ENCODE measurements at regions not wholly inside any gene's neighbourhood (a gene's known extent, or its start where the extent isn't known, plus 50 kb on each side); places are given as distances from the start of the nearest gene placed in this dataset.

DNA sequence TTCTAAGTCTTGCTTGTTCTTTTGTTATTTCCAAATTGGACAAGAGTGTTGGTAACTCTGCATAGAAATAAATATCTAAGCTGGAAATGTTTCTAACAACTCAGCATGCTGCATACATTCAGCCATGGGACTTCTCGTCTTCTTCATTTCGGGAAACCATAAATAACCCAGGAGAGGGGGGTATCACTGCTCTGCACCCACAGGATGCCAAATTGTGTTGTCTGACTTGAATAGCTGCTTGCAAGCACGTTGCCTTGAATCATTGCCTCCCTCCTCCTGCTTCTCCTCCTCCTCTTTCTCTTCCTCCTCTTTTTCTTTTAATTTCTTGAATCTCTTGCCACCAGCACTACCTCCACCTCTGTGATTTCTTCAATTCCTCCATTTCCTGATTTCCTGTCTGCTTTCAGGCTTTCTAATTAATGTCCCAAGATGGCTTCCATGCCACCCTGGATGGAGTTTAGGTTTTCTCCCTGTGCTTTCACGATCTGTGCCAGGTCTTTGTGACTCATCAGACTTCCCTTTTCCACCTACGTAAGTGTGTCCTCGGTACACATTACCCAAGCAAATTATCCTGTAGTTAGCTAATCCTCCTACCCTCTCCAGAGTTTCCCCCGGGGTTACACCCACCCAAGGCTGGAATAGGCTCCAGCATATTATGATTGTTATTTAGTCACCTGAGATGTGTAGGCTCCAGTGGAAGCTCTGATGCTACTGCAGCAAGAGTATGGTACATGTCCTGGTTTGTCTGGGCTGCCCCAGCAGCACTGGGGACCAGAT lies 122.6 kb upstream of the VCX3B start:
- no peak for DNase-seq

DNA sequence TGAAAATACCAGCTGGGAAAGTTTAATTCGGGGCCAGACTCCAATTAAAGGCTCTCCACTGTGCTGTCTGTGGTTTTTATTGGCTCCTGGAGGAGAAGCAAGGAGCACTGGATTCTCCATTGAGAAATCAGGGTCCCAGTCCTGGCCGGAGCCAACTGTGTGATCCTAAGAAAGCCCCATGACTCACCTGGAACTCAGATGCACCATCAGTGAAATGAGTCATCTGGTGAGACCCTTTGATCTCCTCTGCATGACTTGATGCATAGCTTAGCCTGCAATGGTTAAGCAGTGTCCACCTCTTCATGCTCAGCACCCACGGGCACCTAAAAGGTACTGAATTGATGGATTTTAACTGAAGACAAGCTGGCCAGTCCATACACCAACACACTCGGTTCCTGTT lies 119.2 kb upstream of the VCX3B start:
- DNase-seq, result no peak

GRCh38 chrX:8346060-8346459 lies 118.6 kb upstream of the VCX3B start:
- DNase-seq, result no peak

DNA sequence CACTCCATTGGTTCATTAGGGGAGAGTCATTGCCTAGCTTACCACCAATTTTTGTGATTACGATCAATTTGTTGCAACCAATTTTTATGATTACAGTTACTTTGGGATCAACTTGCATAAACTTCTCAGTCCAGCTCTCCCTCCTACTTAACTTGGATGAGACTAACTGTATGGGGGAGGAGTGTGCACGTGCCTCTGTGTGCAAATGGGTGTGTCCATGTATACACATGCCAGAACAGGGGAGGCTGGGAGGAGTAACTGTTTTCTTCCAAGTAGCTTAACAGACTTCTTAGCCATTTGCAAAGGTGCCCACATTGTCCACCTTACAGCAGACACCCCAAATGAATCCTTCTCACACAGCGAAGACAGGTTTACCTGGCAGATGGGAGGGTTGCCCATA lies 117.7 kb upstream of the VCX3B start:
- DNase-seq, result no peak

DNA sequence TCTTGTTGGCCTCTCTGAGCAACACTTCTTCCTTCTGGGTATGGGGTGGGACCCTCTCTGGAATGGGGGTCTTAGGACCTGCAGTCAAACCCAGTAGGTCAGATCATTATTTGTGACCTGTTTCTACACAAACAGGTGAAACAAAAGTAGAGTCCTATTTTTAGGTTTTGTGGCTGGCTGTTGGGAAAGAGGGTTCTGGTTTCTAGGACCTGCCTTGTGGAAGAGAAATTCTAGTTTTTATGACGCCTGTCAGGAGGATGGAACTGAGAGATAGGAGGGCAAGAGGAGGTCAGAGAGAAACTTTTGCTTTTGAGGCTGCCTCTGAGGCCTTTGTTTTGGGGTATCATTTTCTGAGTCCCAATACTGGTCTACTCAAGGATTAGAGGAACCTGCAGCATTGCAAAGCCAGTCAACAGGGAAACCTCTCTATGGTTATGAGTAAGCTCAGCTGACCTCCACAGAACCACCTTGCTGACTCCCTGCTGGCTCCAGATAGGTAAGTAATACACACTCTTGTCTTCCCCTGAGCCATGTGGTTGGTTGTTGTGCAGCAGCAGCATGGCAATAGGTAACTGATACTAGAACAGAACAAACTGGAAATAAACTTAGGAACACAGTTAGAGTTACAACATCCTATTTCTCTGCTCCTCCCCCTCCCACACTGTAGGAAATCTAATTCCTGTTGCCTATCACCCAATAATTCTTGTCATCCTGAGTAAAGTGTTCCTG lies 114.7 kb upstream of the VCX3B start:
- no peak for DNase-seq

GRCh38 chrX:8358302-8358701 lies 106.3 kb upstream of the VCX3B start:
- no peak for DNase-seq

DNA sequence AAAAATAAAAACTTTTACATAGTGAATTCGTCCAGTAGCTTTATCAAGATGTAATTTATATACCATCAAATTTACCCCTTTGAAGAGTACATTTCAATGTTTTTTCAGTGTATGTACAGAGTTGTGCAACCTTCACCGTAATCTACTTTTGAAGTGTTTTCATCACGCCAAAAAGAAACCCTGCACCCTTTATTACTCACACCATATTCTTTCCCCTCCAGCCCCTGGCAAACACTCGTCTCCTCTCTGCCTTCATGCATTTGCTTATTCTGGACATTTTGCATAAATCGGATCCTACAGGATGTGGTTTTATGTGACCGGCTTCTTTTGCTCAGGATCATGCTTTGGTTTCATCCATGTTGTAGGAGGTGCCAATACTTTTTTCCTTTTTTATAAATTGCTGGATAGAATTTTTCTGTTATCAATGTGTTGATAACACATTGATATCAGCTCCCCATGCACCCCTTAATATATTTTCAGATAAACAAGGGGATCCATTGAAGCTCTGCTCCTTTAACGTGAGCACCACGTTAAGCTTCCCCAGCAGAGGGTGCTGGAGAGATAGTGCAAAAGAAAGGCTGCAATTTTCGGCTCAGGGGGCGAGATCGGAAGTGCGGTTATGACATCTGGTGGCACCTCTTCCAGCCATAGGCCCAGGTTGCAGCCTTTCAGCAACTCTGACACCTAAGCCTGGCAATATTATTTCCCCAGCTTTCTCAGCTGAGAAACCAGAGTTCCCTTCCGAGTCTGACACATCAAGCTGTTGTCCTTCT lies 100.1 kb upstream of the VCX3B start:
- DNase-seq, result peak; percentile 49

DNA sequence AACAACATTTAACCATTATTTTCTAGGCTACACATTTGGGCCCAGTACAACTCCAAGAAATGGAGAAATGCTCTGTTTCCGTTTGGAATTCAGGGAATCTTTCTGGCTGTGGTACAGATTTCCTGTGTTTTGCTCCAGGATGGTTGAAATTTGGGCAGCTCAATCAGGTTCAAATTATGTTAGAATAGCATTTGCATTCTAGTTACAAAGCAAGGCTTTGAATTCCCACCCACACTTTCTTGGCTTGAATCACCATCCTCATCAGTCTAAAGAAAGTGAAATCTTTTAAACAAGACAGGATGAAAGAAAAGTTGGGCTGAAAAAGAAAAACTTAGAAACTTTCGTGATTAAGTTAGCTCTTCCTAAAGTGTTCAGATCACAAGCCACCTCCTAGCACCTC lies 98.1 kb upstream of the VCX3B start:
- no peak for DNase-seq

DNA sequence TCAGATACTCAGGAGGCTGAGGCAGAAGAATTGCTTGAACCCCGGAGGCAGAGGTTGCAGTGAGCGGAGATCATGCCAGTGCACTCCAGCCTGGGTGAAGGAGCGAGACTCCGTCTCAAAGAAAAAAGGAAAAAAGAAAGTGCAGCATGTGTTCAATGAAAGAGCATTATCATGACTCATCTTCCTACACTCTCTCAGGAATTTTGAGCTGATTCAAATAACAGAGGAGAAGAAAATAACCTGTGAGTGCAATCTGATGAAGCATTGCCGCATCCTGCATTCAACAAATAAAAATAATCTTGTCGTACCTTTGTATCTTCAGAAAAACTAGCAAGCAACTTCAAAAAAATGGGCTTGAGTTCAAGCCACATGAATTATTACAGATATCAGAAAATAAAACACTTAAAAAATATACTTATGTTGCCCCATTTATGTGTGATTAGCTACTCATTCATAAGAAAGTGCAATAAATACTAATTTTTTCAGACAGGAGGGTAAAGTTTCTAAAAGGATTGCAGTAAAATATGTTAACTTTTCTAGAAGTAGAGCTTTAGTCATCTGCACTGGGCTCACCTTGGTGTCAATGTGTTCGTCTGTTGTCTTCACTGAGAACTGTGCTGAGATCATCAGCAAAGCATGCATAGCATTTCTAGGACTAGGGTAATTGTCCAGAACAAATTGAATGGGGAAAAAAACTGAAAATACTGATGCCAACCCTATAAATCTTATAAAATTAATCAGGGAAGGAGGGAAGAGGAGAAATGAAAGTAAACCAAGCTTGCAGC lies 90.4 kb upstream of the VCX3B start:
- no peak for DNase-seq

GRCh38 chrX:8377041-8377440 lies 87.6 kb upstream of the VCX3B start:
- DNase-seq, result no peak

DNA sequence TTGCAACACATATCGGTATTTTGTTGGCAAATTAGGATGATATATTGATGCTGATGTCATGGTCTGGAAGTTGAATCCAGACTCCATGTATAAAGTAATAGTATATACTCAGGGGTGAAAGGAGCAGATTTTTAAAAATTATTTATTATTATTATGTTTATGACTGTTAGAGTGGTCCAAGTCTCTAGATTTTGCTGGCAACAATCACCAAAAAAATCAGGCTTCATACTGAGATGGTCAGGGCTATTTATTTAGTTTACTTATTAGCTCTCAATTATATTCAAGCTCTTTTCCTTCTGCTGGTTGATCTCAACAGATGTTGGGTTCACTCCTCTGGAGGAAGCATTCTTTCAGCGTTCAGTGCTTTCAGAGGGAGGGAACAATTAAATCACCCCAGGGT lies 73.9 kb upstream of the VCX3B start:
- no peak for DNase-seq

GRCh38 chrX:8403988-8404387 lies 60.6 kb upstream of the VCX3B start:
- DNase-seq, result no peak

DNA sequence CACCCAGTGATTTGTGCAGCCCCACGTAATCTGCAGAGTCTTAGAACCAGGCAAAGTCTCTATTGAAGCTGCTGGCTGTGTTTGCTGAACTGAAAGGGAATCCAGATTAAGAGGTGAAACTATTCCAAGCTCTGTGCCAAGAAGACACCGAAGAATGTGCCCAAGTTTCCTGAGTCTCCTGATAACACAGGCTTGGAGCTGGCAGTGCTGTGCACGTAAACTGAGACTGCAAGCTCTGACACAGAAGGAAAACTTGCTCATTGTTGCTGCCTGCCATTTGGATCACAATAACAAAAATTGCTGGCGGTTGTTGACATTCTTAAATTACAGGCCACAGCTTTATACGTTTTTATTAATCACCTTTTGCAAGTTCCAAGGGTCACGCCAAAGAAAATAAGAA lies 60.2 kb upstream of the VCX3B start:
- DNase-seq, result no peak

- DNase-seq, result no peak
These were observed 59.7 kb upstream of the VCX3B start for GRCh38 chrX:8404926-8405325.

DNA sequence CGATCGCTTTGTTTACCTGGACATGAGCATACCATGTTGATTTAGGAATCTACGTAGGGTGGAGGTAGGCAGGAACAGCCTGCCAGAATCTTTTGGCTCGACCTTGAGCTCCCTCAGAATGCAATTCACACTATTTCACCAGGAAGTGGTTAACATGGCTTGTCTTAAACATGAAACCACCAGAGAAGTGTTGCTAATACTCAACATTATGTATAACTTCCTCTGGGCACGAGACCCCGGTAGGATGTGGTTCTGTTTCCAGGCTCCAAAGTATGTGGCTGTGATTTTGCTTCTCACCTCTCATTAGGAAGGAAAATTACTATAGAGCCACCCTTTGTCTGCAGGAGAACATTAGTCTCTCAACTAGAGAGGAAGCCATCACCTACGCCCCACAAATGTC lies 59.0 kb upstream of the VCX3B start:
- DNase-seq, result no peak

DNA sequence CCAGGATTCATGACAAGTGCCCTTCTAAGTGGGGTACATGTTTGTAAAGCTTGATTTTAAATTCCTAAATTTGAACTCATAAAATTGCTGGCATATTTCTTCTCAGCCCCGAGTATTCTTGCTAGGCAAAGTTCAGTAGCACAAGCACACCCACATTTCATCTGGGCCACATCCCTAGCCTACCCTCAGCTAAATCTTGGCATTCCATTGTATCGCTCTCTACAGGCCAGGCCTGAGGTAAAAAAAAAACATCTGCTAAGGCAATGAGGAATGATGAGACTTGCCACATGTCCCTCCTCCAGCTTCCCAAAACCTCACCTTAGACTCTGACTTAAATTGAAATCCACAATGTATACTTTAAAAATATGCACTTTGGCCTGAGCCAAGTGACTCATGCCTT lies 51.4 kb upstream of the VCX3B start:
- no peak for DNase-seq
